Fibroblast of pulmonary artery (primary cell): ENCODE measurements at regions not wholly inside any gene's neighbourhood (a gene's known extent, or its start where the extent isn't known, plus 50 kb on each side); places are given as distances from the start of the nearest gene placed in this dataset.

Experiments used
- DNase-seq: peaks from one replicate; pipeline ENCODE4 v3.0.0-alpha.2; 2010; ENCODE audit warnings: low read depth
- H3K4me3 ChIP-seq: replicated peaks from 2 replicates; pipeline ENCODE4 v1.5.1; 2011; ENCODE audit warnings: low read depth, mild to moderate bottlenecking, control low read depth, low read length, moderate library complexity
- CTCF ChIP-seq: IDR thresholded peaks from 2 replicates; pipeline ENCODE4 v1.5.1; 2011; ENCODE audit warnings: mild to moderate bottlenecking, control low read depth, low read length, inconsistent platforms; ENCODE audit errors: missing control alignments

DNA sequence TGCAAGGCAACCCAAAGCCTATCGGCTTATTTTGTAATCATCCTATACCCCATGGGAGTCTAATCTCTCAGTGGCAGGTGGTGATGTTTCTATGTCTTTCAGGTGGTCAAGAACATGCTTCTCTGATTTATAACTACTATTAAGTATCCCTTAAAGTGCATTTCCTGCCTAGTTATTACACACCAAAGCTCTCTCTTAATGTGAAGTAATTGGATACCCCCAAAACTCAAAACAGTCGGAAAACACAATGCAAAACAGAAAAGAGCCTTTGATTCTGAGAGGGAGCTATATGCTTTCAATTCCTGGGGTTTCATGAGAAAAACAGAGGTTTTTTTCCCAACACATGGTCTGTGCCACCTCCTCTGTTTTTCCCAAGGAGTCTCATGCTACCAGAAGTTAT is 416.4 kb downstream of the CSNK1G3 start:
- TF ChIP-seq CTCF, result no peak
- no peak for DNase-seq
- no peak overlapping the region for H3K4me3 ChIP-seq

DNA sequence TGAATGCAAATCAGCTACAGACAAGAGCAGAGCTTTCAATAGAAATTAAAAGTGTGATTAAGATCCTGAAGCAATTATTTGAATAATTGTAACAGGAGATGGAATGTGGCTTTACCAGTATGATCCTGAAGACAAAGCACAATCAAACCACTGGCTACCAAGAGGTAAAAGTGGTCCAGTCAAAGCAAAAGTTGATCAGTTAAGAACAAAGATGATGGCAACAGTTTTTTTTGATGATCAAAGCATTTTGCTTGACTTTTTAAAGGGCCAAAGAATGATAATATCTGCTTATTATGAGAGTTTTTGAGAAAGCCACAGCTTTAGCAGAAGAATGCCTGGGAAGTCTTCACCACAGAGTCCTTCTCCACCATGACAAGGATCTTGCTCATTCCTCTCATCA is 409.2 kb downstream of the CSNK1G3 start:
- no peak overlapping the region for H3K4me3 ChIP-seq
- TF ChIP-seq CTCF, result no peak
- no peak for DNase-seq

DNA sequence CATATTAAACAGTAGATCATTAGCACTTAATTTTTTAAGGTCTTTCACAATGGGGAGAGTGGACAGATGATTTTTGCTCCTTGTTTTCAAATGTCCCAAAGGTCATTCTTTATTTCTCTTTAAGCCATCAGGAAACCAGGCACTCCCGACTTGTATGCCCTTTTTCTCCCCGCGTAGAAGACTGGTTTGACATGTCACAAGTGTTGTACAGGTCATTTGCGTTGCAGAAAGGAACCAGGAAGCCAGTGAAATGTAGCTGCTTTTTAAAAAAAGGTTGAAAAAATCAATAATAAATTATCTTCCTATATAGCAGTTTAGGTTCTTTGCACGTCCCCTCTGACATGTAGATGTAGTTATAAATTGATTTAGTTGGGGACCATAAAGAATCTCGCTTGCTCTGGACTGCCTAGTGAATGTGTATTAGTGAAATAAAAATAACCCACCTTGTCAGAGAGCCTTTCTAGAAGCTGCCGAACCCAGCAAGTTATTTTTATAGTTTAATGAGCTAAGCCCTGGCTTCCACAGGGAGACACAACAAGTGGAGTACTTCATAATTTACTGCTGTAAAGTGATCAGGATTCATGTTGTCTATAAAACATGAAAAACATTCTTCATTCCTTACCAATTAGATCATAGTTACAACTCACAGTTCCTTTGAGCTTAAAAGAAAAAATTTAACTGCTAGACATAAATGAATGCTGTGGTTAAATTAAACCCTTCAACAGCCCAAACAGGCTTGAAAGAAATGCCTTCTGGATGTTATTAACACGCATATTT is 404.6 kb downstream of the CSNK1G3 start:
- TF ChIP-seq CTCF, result no peak
- DNase-seq, result peak; percentile 24
- no peak overlapping the region for H3K4me3 ChIP-seq

DNA sequence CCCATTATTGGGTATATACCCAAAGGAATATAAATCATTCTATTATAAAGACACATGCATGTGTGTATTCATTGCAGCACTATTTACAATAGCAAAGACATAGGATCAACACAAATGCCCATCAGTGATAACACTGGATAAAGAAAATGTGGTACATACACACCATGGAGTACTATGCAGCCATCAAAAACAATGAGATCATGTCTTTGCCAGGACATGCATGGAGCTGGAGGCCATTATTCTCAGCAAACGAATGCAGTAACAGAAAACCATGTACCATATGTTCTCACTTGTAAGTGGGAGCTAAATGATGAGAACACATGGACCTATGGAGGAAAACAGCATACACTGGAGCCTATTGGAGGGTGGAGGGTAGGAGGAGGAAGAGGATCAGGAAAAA is 402.4 kb downstream of the CSNK1G3 start:
- no peak for TF ChIP-seq CTCF
- DNase-seq, result no peak
- no peak overlapping the region for H3K4me3 ChIP-seq

DNA sequence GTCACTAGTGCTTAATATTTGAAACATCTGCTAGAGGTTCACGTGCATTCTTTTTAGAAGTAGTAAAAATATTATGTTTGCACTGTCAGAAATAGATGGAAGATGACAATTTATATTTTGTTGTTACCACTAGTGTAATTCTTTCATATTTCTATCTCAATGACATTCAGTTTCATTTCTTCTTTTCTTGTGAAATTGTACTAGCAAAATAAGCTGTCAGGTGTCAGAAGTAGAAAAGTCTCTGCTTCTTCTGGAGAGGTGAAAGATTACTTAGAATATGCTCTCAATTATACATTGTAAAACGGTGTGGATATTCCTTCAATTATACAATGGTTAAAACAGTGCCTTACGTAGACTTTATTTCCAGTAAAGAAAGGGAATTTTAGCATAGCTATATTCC is 395.4 kb downstream of the CSNK1G3 start:
- TF ChIP-seq CTCF, result no peak
- no peak for DNase-seq
- H3K4me3 ChIP-seq, result no peak overlapping the region

DNA sequence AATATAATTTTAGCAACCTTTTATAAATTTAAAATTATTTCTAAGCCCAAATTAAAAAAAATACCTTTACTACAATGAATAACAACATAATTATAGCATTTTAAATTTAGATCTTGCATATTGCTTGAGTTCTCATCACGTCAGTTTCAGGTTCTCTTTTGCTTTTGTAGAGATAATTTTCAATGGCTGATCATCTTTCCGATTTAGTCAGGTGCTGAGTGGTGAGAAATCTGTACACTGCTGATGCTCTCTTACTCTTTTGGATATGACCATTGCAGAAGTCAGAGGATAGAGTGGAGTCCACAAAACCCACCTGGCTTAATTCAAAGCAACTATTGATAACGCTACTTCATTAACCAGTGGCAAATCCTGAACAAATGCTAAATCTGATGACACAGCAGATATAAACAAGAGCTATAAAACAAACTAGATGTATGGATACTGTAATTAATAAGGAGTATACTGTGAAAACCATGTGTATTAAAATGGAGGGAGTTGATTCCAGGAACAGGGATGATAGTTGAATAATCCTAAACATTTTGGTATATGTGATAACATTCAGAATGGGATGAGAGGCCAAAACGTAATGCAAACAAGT is 394.8 kb downstream of the CSNK1G3 start:
- no peak for DNase-seq
- no peak for TF ChIP-seq CTCF
- no peak overlapping the region for H3K4me3 ChIP-seq

GRCh38 chr5:123885081-123885480 is 373.1 kb downstream of the CSNK1G3 start:
- no peak for TF ChIP-seq CTCF
- no peak overlapping the region for H3K4me3 ChIP-seq
- DNase-seq, result no peak
